Activated naive CD8-positive, alpha-beta T cell treated with anti-CD3 and anti-CD28 coated beads, Interleukin-2, amount 50 U/mL, for 24 hours (primary cell): ENCODE measurements at regions not wholly inside any gene's neighbourhood (a gene's known extent, or its start where the extent isn't known, plus 50 kb on each side); places are given as distances from the start of the nearest gene placed in this dataset.
A peak's percentile ranks its signal among the peaks of the same experiment; 100 is the strongest.

ENCODE experiments used
- ATAC-seq: fragments of 150-1000 bp; cut with Tn5 transposase; one replicate; pipeline ENCODE4 v1.10.0; 2021
- DNase-seq: peaks from one replicate; pipeline ENCODE4 v3.0.0; 2021
- H3K27ac Mint-ChIP-seq: one replicate; pipeline ENCODE4 v1.8.0; 2021; ENCODE audit warnings: mild to moderate bottlenecking, mixed read lengths
- H3K27me3 Mint-ChIP-seq: one replicate; pipeline ENCODE4 v1.8.0; 2021; ENCODE audit warnings: mixed read lengths
- H3K36me3 Mint-ChIP-seq: one replicate; pipeline ENCODE4 v1.8.0; 2021; ENCODE audit warnings: low read depth, mixed read lengths
- H3K4me1 Mint-ChIP-seq: one replicate; pipeline ENCODE4 v1.8.0; 2021; ENCODE audit warnings: mixed read lengths
- H3K4me3 Mint-ChIP-seq: one replicate; pipeline ENCODE4 v1.8.0; 2021; ENCODE audit warnings: mild to moderate bottlenecking, moderate library complexity, mixed read lengths
- H3K9me3 Mint-ChIP-seq: one replicate; pipeline ENCODE4 v1.8.0; 2021; ENCODE audit warnings: mixed read lengths

- peak; percentile 95 for ATAC-seq
- H3K4me3 Mint-ChIP-seq, result peak overlapping the region; percentile 78
- peak; percentile 38 for DNase-seq
- H3K27ac Mint-ChIP-seq, result peak overlapping the region; percentile 89
- no peaks in the 10 kb centered on the region for H3K9me3 Mint-ChIP-seq
- peaks cover 38% of the 10 kb centered on the region for H3K4me1 Mint-ChIP-seq
- no peaks in the 10 kb centered on the region for H3K36me3 Mint-ChIP-seq
- H3K27me3 Mint-ChIP-seq, result no peaks in the 10 kb centered on the region
Observed at GRCh38 chr6:138593124-138593877, 94.0 kb upstream of the NHSL1 start.

- Mint-ChIP-seq H3K27ac (peak overlapping the region; percentile 89), H3K4me1 (peaks cover 35% of the 10 kb centered on the region), H3K36me3 (no peaks in the 10 kb centered on the region), H3K27me3 (no peaks in the 10 kb centered on the region), H3K9me3 (no peaks in the 10 kb centered on the region), H3K4me3 (peak overlapping the region; percentile 78)
- ATAC-seq, result no peak
- no peak for DNase-seq
Observed at GRCh38 chr6:138593909-138594757, 94.8 kb upstream of the NHSL1 start.

- H3K4me3 Mint-ChIP-seq, result no peak overlapping the region
Observed at GRCh38 chr6:138594758-138595140, 95.5 kb upstream of the NHSL1 start.

GRCh38 chr6:138596126-138596525 is 96.8 kb upstream of the NHSL1 start:
- DNase-seq (no peak), ATAC-seq (no peak)
- Mint-ChIP-seq H3K4me1 (peaks cover 32% of the 10 kb centered on the region), H3K27ac (no peak overlapping the region), H3K4me3 (no peak overlapping the region), H3K9me3 (no peaks in the 10 kb centered on the region), H3K36me3 (no peaks in the 10 kb centered on the region), H3K27me3 (no peaks in the 10 kb centered on the region)

More at GRCh38 chr6:138594758-138595140, 95.5 kb upstream of the NHSL1 start:
- Mint-ChIP-seq H3K27ac (no peak overlapping the region), H3K4me1 (peaks cover 35% of the 10 kb centered on the region), H3K27me3 (no peaks in the 10 kb centered on the region), H3K36me3 (no peaks in the 10 kb centered on the region), H3K9me3 (no peaks in the 10 kb centered on the region)
- no peak for DNase-seq
- ATAC-seq, result no peak

- DNase-seq, result no peak
- H3K27me3 Mint-ChIP-seq, result no peaks in the 10 kb centered on the region
Observed at GRCh38 chr6:138596591-138596990, 97.3 kb upstream of the NHSL1 start.

GRCh38 chr6:138597336-138597735 is 98.0 kb upstream of the NHSL1 start:
- ATAC-seq, result no peak
- no peak for DNase-seq
- Mint-ChIP-seq H3K4me3 (no peak overlapping the region), H3K36me3 (no peaks in the 10 kb centered on the region), H3K27ac (no peak overlapping the region), H3K27me3 (peaks cover 2% of the 10 kb centered on the region), H3K4me1 (peaks cover 22% of the 10 kb centered on the region), H3K9me3 (no peaks in the 10 kb centered on the region)

More at GRCh38 chr6:138596591-138596990, 97.3 kb upstream of the NHSL1 start:
- no peak for ATAC-seq
- H3K4me3 Mint-ChIP-seq, result no peak overlapping the region
- H3K9me3 Mint-ChIP-seq, result no peaks in the 10 kb centered on the region
- H3K36me3 Mint-ChIP-seq, result no peaks in the 10 kb centered on the region
- H3K27ac Mint-ChIP-seq, result no peak overlapping the region
- peaks cover 30% of the 10 kb centered on the region for H3K4me1 Mint-ChIP-seq

GRCh38 chr6:138598562-138599173 is 99.4 kb upstream of the NHSL1 start:
- H3K4me1 Mint-ChIP-seq, result peaks cover 9% of the 10 kb centered on the region
- H3K9me3 Mint-ChIP-seq, result no peaks in the 10 kb centered on the region
- H3K36me3 Mint-ChIP-seq, result no peaks in the 10 kb centered on the region
- DNase-seq (no peak), ATAC-seq (no peak)
- no peak overlapping the region for H3K27ac Mint-ChIP-seq
- no peak overlapping the region for H3K4me3 Mint-ChIP-seq
- peaks cover 2% of the 10 kb centered on the region for H3K27me3 Mint-ChIP-seq

GRCh38 chr6:138600261-138600660 is 101.0 kb upstream of the NHSL1 start:
- no peak for DNase-seq
- Mint-ChIP-seq H3K36me3 (no peaks in the 10 kb centered on the region), H3K4me1 (no peaks in the 10 kb centered on the region), H3K27ac (no peak overlapping the region), H3K9me3 (no peaks in the 10 kb centered on the region), H3K4me3 (no peak overlapping the region), H3K27me3 (peaks cover 4% of the 10 kb centered on the region)
- no peak for ATAC-seq

GRCh38 chr6:138600726-138601125 is 101.4 kb upstream of the NHSL1 start:
- Mint-ChIP-seq H3K9me3 (no peaks in the 10 kb centered on the region), H3K4me1 (no peaks in the 10 kb centered on the region), H3K36me3 (no peaks in the 10 kb centered on the region), H3K27me3 (peaks cover 4% of the 10 kb centered on the region), H3K4me3 (no peak overlapping the region), H3K27ac (no peak overlapping the region)
- no peak for ATAC-seq
- DNase-seq, result no peak

GRCh38 chr6:138601128-138601527 is 101.8 kb upstream of the NHSL1 start:
- no peak for ATAC-seq
- Mint-ChIP-seq H3K36me3 (no peaks in the 10 kb centered on the region), H3K27ac (no peak overlapping the region), H3K9me3 (no peaks in the 10 kb centered on the region), H3K27me3 (peaks cover 4% of the 10 kb centered on the region), H3K4me3 (no peak overlapping the region), H3K4me1 (no peaks in the 10 kb centered on the region)
- no peak for DNase-seq

- ATAC-seq (no peak), DNase-seq (no peak)
- Mint-ChIP-seq H3K4me1 (no peaks in the 10 kb centered on the region), H3K4me3 (no peak overlapping the region), H3K27ac (no peak overlapping the region), H3K9me3 (no peaks in the 10 kb centered on the region), H3K27me3 (peaks cover 4% of the 10 kb centered on the region), H3K36me3 (no peaks in the 10 kb centered on the region)
Observed at GRCh38 chr6:138605958-138606357, 106.7 kb upstream of the NHSL1 start.

GRCh38 chr6:138607478-138608433 is 108.5 kb upstream of the NHSL1 start:
- DNase-seq (no peak), ATAC-seq (no peak)
- peaks cover 2% of the 10 kb centered on the region for H3K27me3 Mint-ChIP-seq
- H3K9me3 Mint-ChIP-seq, result no peaks in the 10 kb centered on the region
- H3K36me3 Mint-ChIP-seq, result no peaks in the 10 kb centered on the region
- no peaks in the 10 kb centered on the region for H3K4me1 Mint-ChIP-seq
- H3K27ac Mint-ChIP-seq, result no peak overlapping the region
- no peak overlapping the region for H3K4me3 Mint-ChIP-seq

GRCh38 chr6:138608896-138609295 is 109.6 kb upstream of the NHSL1 start:
- Mint-ChIP-seq H3K27ac (no peak overlapping the region), H3K4me1 (no peaks in the 10 kb centered on the region), H3K9me3 (no peaks in the 10 kb centered on the region), H3K36me3 (no peaks in the 10 kb centered on the region), H3K27me3 (peaks cover 2% of the 10 kb centered on the region), H3K4me3 (no peak overlapping the region)
- ATAC-seq (no peak), DNase-seq (no peak)
